ENCODE measurements at regions not wholly inside any gene's neighbourhood (a gene's known extent, or its start where the extent isn't known, plus 50 kb on each side); places are given as distances from the start of the nearest gene placed in this dataset.

GRCh38 chr15:39243396-39243795 is 337.5 kb upstream of the THBS1 start:
- TF ChIP-seq PATZ1 (CRISPR knock-in tag; IDR thresholded peaks at IDR 0.05; ENCODE audit: borderline replicate concordance) (no peak), ARNTL (CRISPR knock-in tag; IDR thresholded peaks at IDR 0.05; ENCODE audit: borderline replicate concordance, low read depth) (no peak), ZC3H10 (CRISPR knock-in tag; IDR thresholded peaks at IDR 0.05) (no peak), BACH2 (CRISPR knock-in tag; IDR thresholded peaks at IDR 0.05; ENCODE audit: borderline replicate concordance) (no peak), TCF4 (CRISPR knock-in tag; IDR thresholded peaks at IDR 0.05; ENCODE audit: borderline replicate concordance) (no peak), RARB (CRISPR knock-in tag; IDR thresholded peaks at IDR 0.05) (no peak), OSR1 (CRISPR knock-in tag; IDR thresholded peaks at IDR 0.05) (no peak), ZNF70 (CRISPR knock-in tag; IDR thresholded peaks at IDR 0.05) (no peak), SNAI2 (CRISPR knock-in tag; IDR thresholded peaks at IDR 0.05) (no peak), ZFP30 (CRISPR knock-in tag; IDR thresholded peaks at IDR 0.05) (no peak), TOX (CRISPR knock-in tag; IDR thresholded peaks at IDR 0.05; ENCODE audit: borderline replicate concordance) (no peak), CREB5 (CRISPR knock-in tag; IDR thresholded peaks at IDR 0.05; ENCODE audit: low read depth) (no peak), ISL1 (CRISPR knock-in tag; IDR thresholded peaks at IDR 0.05) (no peak)
